Muscle of leg (tissue), 3 donors: ENCODE measurements at regions not wholly inside any gene's neighbourhood (a gene's known extent, or its start where the extent isn't known, plus 50 kb on each side); places are given as distances from the start of the nearest gene placed in this dataset.

Experiments
- DNase-seq: peaks from one replicate; pipeline ENCODE4 v3.0.0; 2013
- H3K27ac ChIP-seq: one replicate; pipeline ENCODE4 v1.5.1; 2013; ENCODE audit warnings: mild to moderate bottlenecking, low read length, control low read depth
- H3K27me3 ChIP-seq: one replicate; pipeline ENCODE4 v1.6.1; 2013; ENCODE audit warnings: low read length; ENCODE audit not compliant: control insufficient read depth, insufficient read depth
- H3K36me3 ChIP-seq: one replicate; pipeline ENCODE4 v1.6.1; 2013; ENCODE audit warnings: low read length; ENCODE audit not compliant: control insufficient read depth, insufficient read depth
- H3K4me1 ChIP-seq: one replicate; pipeline ENCODE4 v1.6.1; 2013; ENCODE audit warnings: low read length; ENCODE audit not compliant: control insufficient read depth, insufficient read depth
- H3K4me3 ChIP-seq: one replicate; pipeline ENCODE4 v1.5.1; 2013; ENCODE audit warnings: low read length, control low read depth
- H3K9me3 ChIP-seq: replicated peaks from 2 replicates; pipeline ENCODE4 v1.6.1; 2013; ENCODE audit warnings: low read depth, low read length; ENCODE audit not compliant: control insufficient read depth
- WGBS: methylation state at CpG from one replicate; pipeline ENCODE4 v1.1.5; 2013; ENCODE audit warnings: missing lambda C conversion rate; ENCODE audit not compliant: insufficient coverage; 5-methylcytosine and 5-hydroxymethylcytosine counted together

GRCh38 chr6:15793826-15794225 is 131.0 kb upstream of the DTNBP1 start:
- Histone ChIP-seq H3K4me3 (no peak overlapping the region), H3K27ac (peak overlapping the region; percentile 64), H3K9me3 (peaks cover 7% of the 10 kb centered on the region), H3K27me3 (no peaks in the 10 kb centered on the region), H3K4me1 (peaks cover 46% of the 10 kb centered on the region), H3K36me3 (no peaks in the 10 kb centered on the region)
- no peak for DNase-seq

GRCh38 chr6:15793288-15793687 is 130.5 kb upstream of the DTNBP1 start:
- Histone ChIP-seq H3K27ac (peak overlapping the region; percentile 64), H3K4me3 (no peak overlapping the region), H3K4me1 (peaks cover 46% of the 10 kb centered on the region), H3K27me3 (no peaks in the 10 kb centered on the region), H3K36me3 (no peaks in the 10 kb centered on the region), H3K9me3 (peaks cover 6% of the 10 kb centered on the region)
- no CpG with 5 or more reads among the region's 4 CpGs for WGBS
- DNase-seq: peak; percentile 77

DNA sequence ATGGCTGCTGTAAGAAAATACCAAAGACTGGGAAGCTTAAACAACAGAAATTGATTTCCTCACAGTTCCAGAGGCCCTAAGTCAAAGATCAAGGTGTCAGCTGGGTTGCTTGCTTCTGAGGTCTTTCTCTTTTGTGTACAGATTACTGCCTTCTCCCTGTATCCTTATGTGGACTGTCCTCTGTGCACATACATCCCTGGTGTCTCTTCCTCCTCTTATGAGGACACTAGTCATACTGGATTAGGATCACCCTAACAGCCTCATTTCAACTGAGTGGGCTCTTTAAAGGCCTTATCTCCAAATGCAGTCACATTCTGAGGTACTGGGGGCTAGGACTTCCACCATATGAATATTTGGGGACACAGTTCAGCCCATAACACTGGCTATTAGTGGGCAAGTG is 130.0 kb upstream of the DTNBP1 start:
- H3K9me3 ChIP-seq: peaks cover 2% of the 10 kb centered on the region
- peaks cover 46% of the 10 kb centered on the region for H3K4me1 ChIP-seq
- no peak for DNase-seq
- H3K36me3 ChIP-seq: no peaks in the 10 kb centered on the region
- no peak overlapping the region for H3K4me3 ChIP-seq
- no peaks in the 10 kb centered on the region for H3K27me3 ChIP-seq
- peak overlapping the region; percentile 53 for H3K27ac ChIP-seq

- Histone ChIP-seq H3K4me3 (no peak overlapping the region), H3K36me3 (no peaks in the 10 kb centered on the region), H3K27ac (peak overlapping the region; percentile 47), H3K9me3 (no peaks in the 10 kb centered on the region), H3K4me1 (peaks cover 36% of the 10 kb centered on the region), H3K27me3 (no peaks in the 10 kb centered on the region)
- 41% methylated on average over 6 of the region's 8 CpGs for WGBS
- DNase-seq: peak; percentile 82
Measured at GRCh38 chr6:15791448-15792181, 128.8 kb upstream of the DTNBP1 start.

GRCh38 chr6:15790116-15790515 is 127.3 kb upstream of the DTNBP1 start:
- DNase-seq: no peak
- H3K4me3 ChIP-seq: no peak overlapping the region
- WGBS: no CpG with 5 or more reads among the region's 1 CpG
- no peaks in the 10 kb centered on the region for H3K36me3 ChIP-seq
- no peak overlapping the region for H3K27ac ChIP-seq
- no peaks in the 10 kb centered on the region for H3K9me3 ChIP-seq
- H3K27me3 ChIP-seq: no peaks in the 10 kb centered on the region
- H3K4me1 ChIP-seq: peaks cover 30% of the 10 kb centered on the region

DNA sequence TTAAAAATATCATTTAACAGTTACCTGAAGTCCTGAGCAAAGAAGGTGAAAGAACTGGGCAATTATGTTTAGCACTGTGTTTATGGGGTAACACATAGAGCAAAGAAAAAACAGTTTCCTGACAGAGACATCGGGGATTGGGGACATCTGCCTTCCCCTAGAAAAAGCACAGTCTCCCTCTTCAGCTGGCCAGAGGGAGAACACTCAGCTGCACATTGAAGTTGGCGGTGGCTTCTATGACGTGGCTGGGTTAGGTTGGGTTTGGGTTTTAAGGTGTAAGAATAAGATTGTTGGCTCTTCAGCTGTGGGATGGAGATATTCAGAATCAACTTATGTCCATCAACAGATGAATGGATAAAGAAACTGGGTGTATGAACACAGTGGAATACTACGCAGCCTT is 124.0 kb upstream of the DTNBP1 start:
- H3K4me1 ChIP-seq: peaks cover 11% of the 10 kb centered on the region
- WGBS: no CpG with 5 or more reads among the region's 4 CpGs
- H3K27ac ChIP-seq: no peak overlapping the region
- H3K4me3 ChIP-seq: no peak overlapping the region
- no peak for DNase-seq
- no peaks in the 10 kb centered on the region for H3K36me3 ChIP-seq
- H3K9me3 ChIP-seq: no peaks in the 10 kb centered on the region
- H3K27me3 ChIP-seq: no peaks in the 10 kb centered on the region

DNA sequence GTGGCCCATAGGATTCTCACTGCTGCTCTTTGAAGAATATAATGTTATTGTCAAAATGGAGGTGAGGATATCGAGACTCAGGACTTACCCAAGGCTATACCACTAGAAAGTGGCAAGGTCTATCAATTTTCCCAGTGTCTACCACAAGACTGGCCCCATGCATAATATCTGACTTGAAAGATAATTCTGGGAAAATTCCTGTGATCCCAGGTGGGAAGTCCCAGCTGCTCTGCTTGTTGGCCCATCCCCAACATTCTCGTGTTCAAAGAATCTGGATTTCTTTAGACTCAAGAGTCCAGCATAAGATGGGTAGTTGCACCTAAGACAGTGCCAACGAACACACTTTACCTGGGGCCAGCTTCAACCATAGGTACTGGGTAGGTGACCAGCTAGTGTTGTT is 120.7 kb upstream of the DTNBP1 start:
- Histone ChIP-seq H3K9me3 (no peaks in the 10 kb centered on the region), H3K27me3 (no peaks in the 10 kb centered on the region), H3K4me1 (no peaks in the 10 kb centered on the region), H3K4me3 (no peak overlapping the region), H3K27ac (no peak overlapping the region), H3K36me3 (no peaks in the 10 kb centered on the region)
- DNase-seq: no peak
- no CpG with 5 or more reads among the region's 3 CpGs for WGBS

GRCh38 chr6:15781890-15782289 is 119.1 kb upstream of the DTNBP1 start:
- WGBS: 62% methylated on average over 1 of the region's 2 CpGs
- Histone ChIP-seq H3K36me3 (no peaks in the 10 kb centered on the region), H3K27me3 (no peaks in the 10 kb centered on the region), H3K27ac (no peak overlapping the region), H3K4me3 (no peak overlapping the region), H3K4me1 (no peaks in the 10 kb centered on the region), H3K9me3 (no peaks in the 10 kb centered on the region)
- DNase-seq: no peak

DNA sequence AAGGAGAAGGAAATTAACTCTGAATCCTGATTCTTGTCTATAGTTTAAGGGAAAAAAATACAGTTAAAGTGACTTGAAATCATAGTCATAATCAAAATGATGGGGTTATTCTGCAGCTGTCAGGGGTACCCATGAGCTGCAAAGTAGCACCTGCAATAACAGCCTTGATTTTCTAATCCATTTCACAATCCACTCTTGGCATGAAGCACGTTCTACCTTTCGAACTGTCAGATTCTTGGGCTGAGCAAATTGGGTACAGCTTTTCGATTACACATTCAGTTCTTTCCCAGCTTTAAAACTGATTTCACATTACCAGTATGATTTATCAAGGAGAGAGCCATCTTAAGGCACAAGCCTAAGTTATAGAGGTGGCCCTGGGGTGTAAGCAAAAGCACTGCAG is 118.5 kb upstream of the DTNBP1 start:
- Histone ChIP-seq H3K4me3 (no peak overlapping the region), H3K36me3 (no peaks in the 10 kb centered on the region), H3K27me3 (no peaks in the 10 kb centered on the region), H3K9me3 (no peaks in the 10 kb centered on the region), H3K4me1 (no peaks in the 10 kb centered on the region), H3K27ac (no peak overlapping the region)
- DNase-seq: no peak
- no CpG with 5 or more reads among the region's 3 CpGs for WGBS

DNA sequence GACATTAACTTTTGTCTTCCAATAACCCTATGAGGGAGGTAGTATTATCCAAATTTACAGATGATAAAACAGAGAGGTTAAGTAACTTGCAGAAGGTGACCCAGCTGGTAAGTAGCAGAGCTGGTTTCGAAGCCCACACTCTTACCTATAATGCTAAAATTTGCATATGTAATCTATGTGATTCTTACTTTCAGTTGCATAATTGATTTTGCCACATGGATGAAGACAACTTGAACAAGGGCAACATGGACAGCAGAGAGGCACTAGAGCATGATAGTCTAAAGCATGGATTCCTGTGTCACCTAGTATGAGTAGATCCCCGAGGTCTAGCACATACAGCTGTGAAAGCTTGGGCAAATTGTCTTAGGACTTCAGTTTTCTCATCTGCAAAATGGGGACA is 117.6 kb upstream of the DTNBP1 start:
- no peaks in the 10 kb centered on the region for H3K4me1 ChIP-seq
- no peak overlapping the region for H3K4me3 ChIP-seq
- no peak overlapping the region for H3K27ac ChIP-seq
- no peaks in the 10 kb centered on the region for H3K9me3 ChIP-seq
- H3K27me3 ChIP-seq: no peaks in the 10 kb centered on the region
- WGBS: no CpG with 5 or more reads among the region's 2 CpGs
- H3K36me3 ChIP-seq: no peaks in the 10 kb centered on the region
- no peak for DNase-seq

DNA sequence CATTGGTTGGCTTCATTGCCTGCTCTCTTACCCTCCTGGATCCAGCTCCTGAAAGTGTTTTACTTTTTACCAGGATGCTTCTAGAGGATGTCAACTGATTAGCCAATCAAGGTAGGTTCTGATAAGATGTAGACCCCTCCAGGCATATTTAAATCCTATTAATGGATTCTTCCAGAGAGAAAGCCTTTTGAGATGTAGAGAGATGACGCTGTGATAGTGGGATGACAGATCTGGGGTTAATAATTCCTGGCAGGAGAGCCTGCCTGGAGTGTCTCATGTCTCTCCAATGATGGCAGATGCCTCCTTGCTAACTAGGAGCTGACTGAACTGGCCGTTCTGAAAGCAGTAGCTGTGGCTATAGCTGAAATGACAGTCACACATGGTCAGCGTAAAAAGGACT is 116.9 kb upstream of the DTNBP1 start:
- Histone ChIP-seq H3K27ac (no peak overlapping the region), H3K9me3 (no peaks in the 10 kb centered on the region), H3K36me3 (no peaks in the 10 kb centered on the region), H3K4me1 (no peaks in the 10 kb centered on the region), H3K4me3 (no peak overlapping the region), H3K27me3 (no peaks in the 10 kb centered on the region)
- DNase-seq: no peak
- WGBS: 39% methylated on average over 3 of the region's 3 CpGs
